OCI-LY7 (cell line): ENCODE measurements at regions not wholly inside any gene's neighbourhood (a gene's known extent, or its start where the extent isn't known, plus 50 kb on each side); places are given as distances from the start of the nearest gene placed in this dataset.

Experiments
- CTCF ChIP-seq: fragments of 200-600 bp; sonication (generic); conservative IDR thresholded peaks from 2 replicates; pipeline ENCODE4 v1.5.1; 2014; ENCODE audit warnings: mild to moderate bottlenecking, antibody characterized with exemption, low read length, moderate library complexity, mixed read lengths
- EZH2phosphoT487 ChIP-seq: fragments of 200-600 bp; sonication (generic); IDR thresholded peaks from 2 replicates; pipeline ENCODE4 v1.6.1; 2018; ENCODE audit warnings: low read depth, borderline replicate concordance, mild to moderate bottlenecking, mixed run types, antibody characterized with exemption, low read length, moderate library complexity, mixed read lengths

- no peak for TF ChIP-seq CTCF
- TF ChIP-seq EZH2phosphoT487 = no peak
Observed at GRCh38 chr2:121006743-121007489, 271.2 kb downstream of the GLI2 start.
